GM10266 (cell line): ENCODE measurements at regions not wholly inside any gene's neighbourhood (a gene's known extent, or its start where the extent isn't known, plus 50 kb on each side); places are given as distances from the start of the nearest gene placed in this dataset.

Source experiments
- DNase-seq: peaks from one replicate; pipeline ENCODE4 v3.0.0; 2012; ENCODE audit errors: extremely low spot score
- TF ChIP-seq, protein P1 (sequence below): IDR thresholded peaks from 2 replicates; pipeline ENCODE4 v1.5.1; 2012; ENCODE audit warnings: mild to moderate bottlenecking, low read depth; ENCODE audit not compliant: control insufficient read depth, insufficient read depth; ENCODE audit errors: missing control alignments

DNA sequence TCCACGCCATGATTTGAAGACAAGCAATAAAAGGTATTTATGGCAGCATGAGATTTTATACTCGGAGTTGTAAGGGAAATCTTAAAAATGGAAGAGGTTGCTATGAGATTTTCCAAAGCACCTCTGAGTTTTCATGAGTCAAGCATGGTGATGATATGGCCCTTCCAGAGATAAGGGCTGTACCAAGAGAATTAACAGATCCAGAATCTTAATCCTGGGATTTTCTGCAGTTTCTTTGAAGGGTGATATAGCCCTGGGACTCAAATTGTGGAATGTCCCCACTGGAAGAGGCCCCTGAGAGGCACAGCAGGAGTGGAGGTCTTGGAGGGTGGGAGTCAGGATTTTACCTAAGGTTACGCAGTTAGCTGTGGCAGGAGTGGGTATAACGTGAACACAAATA is 243.3 kb downstream of the ZNF621 start:
- TF ChIP-seq, protein P1, sequence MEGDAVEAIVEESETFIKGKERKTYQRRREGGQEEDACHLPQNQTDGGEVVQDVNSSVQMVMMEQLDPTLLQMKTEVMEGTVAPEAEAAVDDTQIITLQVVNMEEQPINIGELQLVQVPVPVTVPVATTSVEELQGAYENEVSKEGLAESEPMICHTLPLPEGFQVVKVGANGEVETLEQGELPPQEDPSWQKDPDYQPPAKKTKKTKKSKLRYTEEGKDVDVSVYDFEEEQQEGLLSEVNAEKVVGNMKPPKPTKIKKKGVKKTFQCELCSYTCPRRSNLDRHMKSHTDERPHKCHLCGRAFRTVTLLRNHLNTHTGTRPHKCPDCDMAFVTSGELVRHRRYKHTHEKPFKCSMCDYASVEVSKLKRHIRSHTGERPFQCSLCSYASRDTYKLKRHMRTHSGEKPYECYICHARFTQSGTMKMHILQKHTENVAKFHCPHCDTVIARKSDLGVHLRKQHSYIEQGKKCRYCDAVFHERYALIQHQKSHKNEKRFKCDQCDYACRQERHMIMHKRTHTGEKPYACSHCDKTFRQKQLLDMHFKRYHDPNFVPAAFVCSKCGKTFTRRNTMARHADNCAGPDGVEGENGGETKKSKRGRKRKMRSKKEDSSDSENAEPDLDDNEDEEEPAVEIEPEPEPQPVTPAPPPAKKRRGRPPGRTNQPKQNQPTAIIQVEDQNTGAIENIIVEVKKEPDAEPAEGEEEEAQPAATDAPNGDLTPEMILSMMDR = no peak
- DNase-seq = no peak

- no peak for DNase-seq
- TF ChIP-seq, protein P1 = no peak
Measured at GRCh38 chr3:40768536-40768935, 243.8 kb downstream of the ZNF621 start.

DNA sequence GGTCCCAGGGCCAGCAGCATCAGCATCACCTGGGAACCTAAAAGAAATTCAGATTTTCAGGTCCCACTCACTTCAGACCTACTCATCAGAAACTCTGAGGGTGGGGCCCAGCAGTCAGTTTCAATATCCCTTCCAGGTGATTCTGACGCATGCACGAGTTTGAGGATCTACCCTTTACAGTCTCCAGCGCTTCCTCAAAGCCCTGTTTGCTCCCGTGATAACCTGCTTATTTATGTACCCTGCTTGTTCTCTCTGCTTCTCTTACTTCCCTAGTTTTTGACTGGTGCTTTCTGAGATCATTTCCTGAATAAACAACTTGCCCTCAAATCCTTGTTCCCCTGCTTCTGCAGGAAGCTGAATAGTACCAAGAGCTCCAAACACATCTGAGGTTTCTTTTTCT is 245.3 kb downstream of the ZNF621 start:
- no peak for DNase-seq
- TF ChIP-seq, protein P1 = no peak

GRCh38 chr3:40771112-40771511 is 246.4 kb downstream of the ZNF621 start:
- DNase-seq = no peak
- TF ChIP-seq, protein P1 = no peak

- TF ChIP-seq, protein P1 = no peak
- DNase-seq = no peak
Measured at GRCh38 chr3:40779039-40779438, 254.3 kb downstream of the ZNF621 start.

- no peak for DNase-seq
- TF ChIP-seq, protein P1 = no peak
Measured at GRCh38 chr3:40780291-40780924, 255.6 kb downstream of the ZNF621 start.

GRCh38 chr3:40780925-40781406 is 256.2 kb downstream of the ZNF621 start:
- no peak for DNase-seq
- TF ChIP-seq, protein P1 = no peak
